Panc1 (cell line): ENCODE measurements at regions not wholly inside any gene's neighbourhood (a gene's known extent, or its start where the extent isn't known, plus 50 kb on each side); places are given as distances from the start of the nearest gene placed in this dataset.

ENCODE experiments used
- ATAC-seq: fragments of 200-7000 bp; cut with Tn5 transposase; 2 replicates; pipeline ENCODE4 v1.9.1; 2020; ENCODE audit warnings: mild to moderate bottlenecking, moderate library complexity
- BruUV-seq: library from RNA; stranded (reverse); fragments of 400-500 nt; replicated peaks from 2 replicates; lab custom pipeline; 2021; lab: Mats Ljungman, UMichigan
- CTCF ChIA-PET: fragments of 300-600 bp; sonication (Branson Sonifier 250); formaldehyde crosslinking; loops from one replicate; lab custom pipeline; 2022; ENCODE audit warnings: antibody characterized with exemption; lab: Charles Lee
- POLR2A ChIA-PET: fragments of 300-600 bp; sonication (Branson Sonifier 250); formaldehyde crosslinking; loops from one replicate; lab custom pipeline; 2022; ENCODE audit warnings: antibody characterized with exemption; lab: Charles Lee
- DNase-seq: peaks from one replicate; pipeline ENCODE4 v3.0.0-alpha.2; 2010; ENCODE audit warnings: low read depth, low spot score
- H3K27ac ChIP-seq: 2 replicates; pipeline ENCODE4 v1.5.1; 2011; ENCODE audit warnings: mild to moderate bottlenecking, low read length, inconsistent platforms
- H3K27me3 ChIP-seq: fragments of 200-500 bp; sonication (Bioruptor generic); 2 replicates; pipeline ENCODE4 v1.6.0; 2014; ENCODE audit warnings: low read length, inconsistent platforms; ENCODE audit not compliant: control insufficient read depth, insufficient read depth
- H3K36me3 ChIP-seq: fragments of 200-500 bp; sonication (Bioruptor generic); 2 replicates; pipeline ENCODE4 v1.5.1; 2014; ENCODE audit warnings: inconsistent platforms, mild to moderate bottlenecking, low read length, moderate library complexity; ENCODE audit not compliant: control insufficient read depth, insufficient read depth
- H3K4me1 ChIP-seq: 2 replicates; pipeline ENCODE4 v1.5.1; 2011; ENCODE audit warnings: inconsistent platforms, mild to moderate bottlenecking, low read length, moderate library complexity; ENCODE audit not compliant: control insufficient read depth, insufficient read depth
- H3K4me3 ChIP-seq, 2 experiments: 2 replicates each; pipeline ENCODE4 v1.5.1; 2011 to 2012; ENCODE audit warnings: low read depth in 2 of 2, low read length in 2 of 2, mild to moderate bottlenecking in 2 of 2, inconsistent platforms in 1 of 2, moderate library complexity in 1 of 2
- H3K9me3 ChIP-seq: fragments of 200-500 bp; sonication (Bioruptor generic); 2 replicates; pipeline ENCODE4 v1.5.1; 2014; ENCODE audit warnings: low read depth, mild to moderate bottlenecking, inconsistent platforms, low read length, moderate library complexity; ENCODE audit not compliant: control insufficient read depth, insufficient read depth
- POLR2AphosphoS5 ChIP-seq: IDR thresholded peaks from 2 replicates; pipeline ENCODE4 v1.6.1; 2012; ENCODE audit warnings: mild to moderate bottlenecking, low read depth, low read length, moderate library complexity
- REST ChIP-seq, 2 experiments: IDR thresholded peaks; 2 replicates each; pipeline ENCODE4 v1.6.1; 2011 to 2012; ENCODE audit warnings: low read depth in 2 of 2, control low read depth in 1 of 2, low read length in 1 of 2, mild to moderate bottlenecking in 1 of 2, moderate library complexity in 1 of 2; ENCODE audit not compliant: insufficient read depth in 1 of 2
- SIN3A ChIP-seq: IDR thresholded peaks from 2 replicates; pipeline ENCODE4 v1.6.1; 2012; ENCODE audit warnings: low read depth, mild to moderate bottlenecking, low read length, moderate library complexity, borderline replicate concordance; ENCODE audit not compliant: insufficient read depth
- TCF7L2 ChIP-seq: IDR thresholded peaks from 2 replicates; pipeline ENCODE4 v1.6.1; 2011; ENCODE audit warnings: mild to moderate bottlenecking, low read depth, low read length, inconsistent platforms
- in situ Hi-C: cut with HindIII; loops from 2 replicates; pipeline ENCODE4 v1.10.0; 2016; ENCODE audit warnings: low sequenced_read_pairs, low pct_unique_long_range_greater_than_20kb
- intact Hi-C: fragments of 100-400 bp; cut with micrococcal nuclease; formaldehyde crosslinking; loops from one replicate; pipeline ENCODE4 v1.10.0; 2022; ENCODE audit not compliant: unreplicated experiment
- TF ChIP-seq, protein P1 (sequence below): fragments of 450-650 bp; IDR thresholded peaks from 2 replicates; pipeline ENCODE4 v1.5.1; 2017; ENCODE audit warnings: mild to moderate bottlenecking

DNA sequence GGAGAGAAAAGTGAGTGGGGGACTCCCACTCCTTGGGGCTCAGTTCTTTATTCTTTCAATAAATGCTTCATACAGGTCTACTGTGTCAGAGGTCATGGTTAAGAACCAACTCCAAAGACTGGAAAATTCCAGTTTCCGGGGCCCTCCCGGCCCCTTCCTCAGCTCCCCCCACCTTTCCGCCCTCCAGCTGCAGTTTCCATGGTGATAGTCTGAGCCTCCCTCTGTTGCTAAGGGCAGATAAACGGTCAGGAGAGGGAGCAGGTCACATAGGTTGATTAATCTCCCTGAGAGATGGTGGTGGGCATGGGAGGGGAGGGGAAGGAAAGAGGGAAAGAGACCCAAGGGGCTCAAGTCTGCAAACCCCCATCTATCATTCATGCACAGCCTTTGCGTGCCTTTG lies 131.5 kb upstream of the USP29 start:
- no peak for DNase-seq
- TF ChIP-seq, protein P1, sequence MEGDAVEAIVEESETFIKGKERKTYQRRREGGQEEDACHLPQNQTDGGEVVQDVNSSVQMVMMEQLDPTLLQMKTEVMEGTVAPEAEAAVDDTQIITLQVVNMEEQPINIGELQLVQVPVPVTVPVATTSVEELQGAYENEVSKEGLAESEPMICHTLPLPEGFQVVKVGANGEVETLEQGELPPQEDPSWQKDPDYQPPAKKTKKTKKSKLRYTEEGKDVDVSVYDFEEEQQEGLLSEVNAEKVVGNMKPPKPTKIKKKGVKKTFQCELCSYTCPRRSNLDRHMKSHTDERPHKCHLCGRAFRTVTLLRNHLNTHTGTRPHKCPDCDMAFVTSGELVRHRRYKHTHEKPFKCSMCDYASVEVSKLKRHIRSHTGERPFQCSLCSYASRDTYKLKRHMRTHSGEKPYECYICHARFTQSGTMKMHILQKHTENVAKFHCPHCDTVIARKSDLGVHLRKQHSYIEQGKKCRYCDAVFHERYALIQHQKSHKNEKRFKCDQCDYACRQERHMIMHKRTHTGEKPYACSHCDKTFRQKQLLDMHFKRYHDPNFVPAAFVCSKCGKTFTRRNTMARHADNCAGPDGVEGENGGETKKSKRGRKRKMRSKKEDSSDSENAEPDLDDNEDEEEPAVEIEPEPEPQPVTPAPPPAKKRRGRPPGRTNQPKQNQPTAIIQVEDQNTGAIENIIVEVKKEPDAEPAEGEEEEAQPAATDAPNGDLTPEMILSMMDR, result no peak
- no peak for TF ChIP-seq SIN3A
- TF ChIP-seq TCF7L2, result no peak
- no peak for TF ChIP-seq REST (IDR thresholded peaks at IDR 0.05; ENCODE audit: insufficient read depth in 1 of 2, low read depth in 2 of 2, low read length in 1 of 2)
- TF ChIP-seq POLR2AphosphoS5, result no peak
- ATAC-seq, result no peak
- POLR2A ChIA-PET, result no interaction called here
- H3K27me3 ChIP-seq, result no peaks in the 10 kb centered on the region
- H3K4me1 ChIP-seq, result no peaks in the 10 kb centered on the region
- intact Hi-C loops (no loop called here), in situ Hi-C loops (no loop called here)
- BruUV-seq, result no TSS peak
- no peaks in the 10 kb centered on the region for H3K9me3 ChIP-seq
- CTCF ChIA-PET, result no interaction called here
- no peaks in the 10 kb centered on the region for H3K36me3 ChIP-seq
- H3K27ac ChIP-seq, result no peak overlapping the region
- H3K4me3 ChIP-seq, result no peak overlapping the region

GRCh38 chr19:56991912-56992311 lies 127.9 kb upstream of the USP29 start:
- in situ Hi-C loops, result no loop called here

More at GRCh38 chr19:56991912-56992311, 127.9 kb upstream of the USP29 start:
- no peak for ATAC-seq
- Histone ChIP-seq H3K4me1 (no peaks in the 10 kb centered on the region), H3K36me3 (no peaks in the 10 kb centered on the region), H3K4me3 (no peak overlapping the region), H3K27me3 (peaks cover 2% of the 10 kb centered on the region; the same call in 1 of the 2 replicates), H3K27ac (no peak overlapping the region), H3K9me3 (no peaks in the 10 kb centered on the region)
- DNase-seq, result no peak
- TF ChIP-seq REST (IDR thresholded peaks at IDR 0.05; ENCODE audit: insufficient read depth in 1 of 2, low read depth in 2 of 2, low read length in 1 of 2) (no peak), SIN3A (no peak), TCF7L2 (no peak), POLR2AphosphoS5 (no peak)
- TF ChIP-seq, protein P1, result no peak
- no TSS peak for BruUV-seq
- ChIA-PET CTCF (no interaction called here), POLR2A (no interaction called here)
- intact Hi-C loops, result no loop called here
